DMS53 treated with DMSO at 0.1 percent for 48 hours (cell line): ENCODE measurements at regions not wholly inside any gene's neighbourhood (a gene's known extent, or its start where the extent isn't known, plus 50 kb on each side); places are given as distances from the start of the nearest gene placed in this dataset.
"Not testable (repeated sequence)": the region's sequence is repeated elsewhere in the genome, so short reads cannot be mapped to it uniquely, and the experiment has no call there.

Experiments
- DNase-seq: peaks from one replicate; lab custom pipeline; 2025; ENCODE audit not compliant: unreplicated experiment; lab: John Stamatoyannopoulos, UW

DNA sequence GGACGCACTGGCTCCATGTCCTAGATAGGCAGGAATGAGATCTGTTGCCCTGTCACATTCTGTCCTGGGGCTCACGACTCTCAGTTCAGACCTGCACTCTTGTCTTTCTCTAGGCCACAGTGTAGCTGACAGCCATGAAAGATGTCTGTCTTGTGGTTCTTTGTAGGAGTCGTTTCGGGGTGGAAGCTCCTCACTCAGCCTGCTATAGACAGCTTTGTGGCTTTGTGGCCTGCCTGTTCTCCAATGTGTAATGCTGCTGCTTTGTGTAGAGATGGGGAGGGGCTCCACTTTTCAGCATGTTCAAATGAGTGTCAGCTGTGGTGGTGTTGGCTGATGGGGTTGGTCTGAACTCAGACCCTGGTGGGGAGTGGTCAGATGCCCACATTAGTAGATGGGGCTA, 410.7 kb downstream of the ACTR3B start:
- no peak for DNase-seq

DNA sequence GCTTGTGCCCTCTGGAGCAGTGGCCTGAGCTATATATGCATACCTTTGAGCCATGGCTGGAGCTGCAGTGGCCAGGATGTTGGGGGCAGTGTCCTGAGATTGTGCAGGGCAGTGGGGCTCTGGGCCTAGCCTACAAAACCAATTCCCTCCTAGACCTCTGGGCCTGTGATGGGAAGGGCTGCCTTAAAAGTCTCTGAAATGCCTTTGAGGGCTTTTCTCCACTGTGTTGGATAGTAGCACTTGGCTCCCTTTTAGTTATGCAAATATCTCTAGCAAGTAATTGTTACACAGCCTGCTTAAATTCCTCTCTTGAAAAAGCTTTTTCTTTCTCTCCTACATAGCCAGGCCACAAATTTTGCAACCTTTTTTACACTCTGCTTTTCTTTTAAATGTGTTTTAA, 426.4 kb downstream of the ACTR3B start:
- DNase-seq: no peak

DNA sequence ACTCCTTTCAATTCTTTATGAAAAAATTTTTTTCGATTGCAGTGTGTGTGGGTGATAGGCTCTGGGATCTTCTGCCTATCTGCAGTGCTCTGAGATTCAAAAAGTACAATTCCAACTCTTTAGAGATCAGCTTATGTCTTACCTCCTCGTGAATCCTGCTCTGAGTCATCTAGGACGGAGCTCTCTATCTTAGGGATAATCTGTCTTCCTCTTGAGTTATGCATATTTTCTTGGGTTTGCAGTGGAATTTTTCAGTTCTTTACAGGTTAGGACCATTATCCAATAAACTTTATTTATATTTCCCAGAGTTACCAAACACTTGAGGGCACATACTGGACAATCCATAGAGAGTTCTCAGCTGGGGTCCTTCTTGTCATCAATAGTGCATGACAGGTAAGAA, 428.6 kb downstream of the ACTR3B start:
- no peak for DNase-seq

DNA sequence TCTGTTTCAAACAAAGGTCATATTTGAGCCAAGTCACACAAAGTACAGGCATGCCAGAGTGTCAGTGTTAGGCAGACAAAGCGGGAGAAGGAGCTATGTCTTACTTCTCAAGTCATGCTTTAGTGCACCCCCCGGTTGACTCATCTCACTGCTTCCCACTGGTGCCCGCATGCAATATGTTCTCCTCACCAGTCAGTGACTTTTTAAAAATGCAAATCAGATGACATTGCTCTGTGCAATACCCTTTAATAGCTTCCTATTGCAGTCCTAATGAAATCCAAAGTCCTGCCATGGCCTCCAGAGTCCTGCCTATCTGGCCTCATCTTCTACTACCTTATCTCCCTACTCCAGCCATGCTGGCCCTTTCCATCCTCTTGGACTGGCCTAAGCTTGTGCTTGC, 429.1 kb downstream of the ACTR3B start:
- no peak for DNase-seq

DNA sequence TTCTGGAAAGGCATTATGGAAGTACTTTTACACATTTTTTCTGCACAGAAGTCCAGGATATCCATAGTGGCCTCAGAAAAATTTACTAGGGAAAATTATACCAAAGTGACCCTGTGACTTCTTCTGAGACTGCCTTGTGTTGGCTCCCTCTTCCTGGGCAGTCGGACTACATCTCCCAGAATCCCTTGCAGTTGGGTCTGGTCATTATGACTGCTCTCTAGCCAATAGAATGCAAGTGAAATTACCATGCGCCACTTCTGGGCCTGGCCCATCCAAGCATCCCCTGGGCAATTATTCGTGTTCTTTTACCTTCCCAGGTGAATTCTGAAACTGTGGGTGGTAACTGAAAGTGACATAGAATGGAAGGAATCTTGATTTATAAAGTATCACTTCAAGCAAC, 430.9 kb downstream of the ACTR3B start:
- DNase-seq: no peak

DNA sequence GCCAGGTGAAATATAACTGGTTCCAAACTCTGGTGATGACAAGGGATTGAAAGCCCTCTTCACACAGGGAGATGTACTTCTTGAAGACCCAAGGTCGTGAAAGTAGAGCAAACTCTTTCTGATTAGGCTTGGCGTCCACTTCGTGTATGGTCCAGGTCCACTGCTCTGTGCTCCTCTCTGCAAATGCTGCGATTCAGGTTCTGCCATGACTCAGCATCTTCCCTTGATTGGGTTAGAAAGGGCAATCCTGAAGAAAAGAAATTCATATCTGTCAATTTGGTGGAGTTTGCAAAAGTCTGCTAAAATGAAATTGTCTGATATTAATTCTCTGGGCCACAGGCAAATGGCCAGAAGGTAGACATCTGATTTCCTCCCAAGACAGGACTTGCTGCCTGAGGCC, 431.4 kb downstream of the ACTR3B start:
- no peak for DNase-seq

DNA sequence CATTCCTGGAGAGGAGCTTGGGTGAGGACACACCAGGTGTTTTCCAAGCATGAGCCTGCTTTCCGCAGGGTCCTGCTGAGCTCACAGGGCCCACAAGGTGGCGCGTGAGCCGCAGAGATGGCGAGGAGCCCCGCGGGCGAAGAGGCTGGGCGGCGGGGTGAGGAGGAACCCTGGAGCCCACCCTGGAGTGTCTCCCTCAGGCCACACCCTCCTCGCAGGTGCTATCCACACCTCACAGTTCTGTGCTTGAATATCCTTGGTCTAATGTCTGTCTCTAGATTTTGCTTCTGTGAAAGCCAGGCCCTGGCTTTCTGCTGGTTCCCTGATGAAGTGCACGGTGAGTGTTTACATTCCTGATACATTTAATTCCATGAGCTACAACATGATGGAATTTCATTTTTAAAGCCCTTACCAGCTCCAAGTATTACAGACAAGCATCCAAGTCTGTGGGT, 433.6 kb downstream of the ACTR3B start:
- DNase-seq: peak; percentile 2

DNA sequence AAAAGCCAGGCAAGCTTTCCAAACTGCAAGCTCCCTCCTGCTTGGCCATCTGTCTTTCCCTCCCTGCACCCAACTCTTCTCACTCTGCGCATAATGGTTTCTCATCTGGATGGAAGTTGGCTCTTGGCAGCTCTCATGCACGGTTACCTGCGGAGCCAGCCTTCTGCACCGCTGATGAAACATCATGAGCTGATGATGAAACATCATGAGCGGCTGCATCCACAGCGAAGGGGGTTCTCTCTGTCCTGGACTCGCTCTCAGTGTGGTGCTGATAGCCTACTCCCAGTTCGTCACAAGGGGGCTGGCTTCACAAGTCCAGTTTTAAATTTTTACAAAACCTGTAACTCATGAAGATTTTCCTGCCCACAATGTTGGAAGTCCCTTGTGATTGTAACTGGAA, 457.5 kb downstream of the ACTR3B start:
- DNase-seq: no peak

DNA sequence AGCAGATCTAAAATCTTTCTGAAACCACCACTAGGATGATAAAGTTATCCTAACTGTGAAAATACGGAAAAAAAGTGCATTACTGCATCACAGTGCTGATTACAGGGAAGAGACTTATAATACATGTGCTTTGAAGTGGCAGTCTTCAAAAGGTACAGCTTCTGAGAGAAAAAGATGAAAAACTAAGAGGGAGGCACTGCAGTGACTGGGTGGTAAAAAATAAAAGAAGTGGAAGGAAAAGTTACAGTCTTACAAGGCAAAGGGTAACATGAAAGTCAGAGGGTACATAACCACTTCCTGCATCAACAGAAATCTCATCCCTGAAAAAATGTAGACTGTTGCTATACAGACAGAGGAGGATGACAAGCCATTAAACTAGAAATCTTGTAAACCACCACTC, 465.3 kb downstream of the ACTR3B start:
- DNase-seq: no peak

DNA sequence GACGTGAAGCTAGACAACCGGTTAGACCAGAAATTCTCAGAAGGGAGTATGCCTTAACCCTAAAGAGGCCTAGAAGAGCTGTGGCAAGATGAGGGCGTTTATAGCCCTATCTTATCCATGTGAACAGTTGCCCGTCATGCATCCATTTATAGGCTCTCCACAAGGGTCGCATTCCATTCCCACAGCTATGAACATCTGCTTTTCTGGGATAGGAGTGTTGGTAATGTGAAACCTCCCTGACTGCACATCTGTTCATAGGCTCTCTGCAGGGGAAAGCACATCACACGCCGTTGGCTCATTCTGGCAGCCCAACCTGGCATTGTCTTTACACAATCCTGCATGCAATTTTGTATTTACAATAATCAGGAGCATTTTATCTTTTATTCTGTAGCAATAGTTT, 485.6 kb downstream of the ACTR3B start:
- not testable (repeated sequence) for DNase-seq

DNA sequence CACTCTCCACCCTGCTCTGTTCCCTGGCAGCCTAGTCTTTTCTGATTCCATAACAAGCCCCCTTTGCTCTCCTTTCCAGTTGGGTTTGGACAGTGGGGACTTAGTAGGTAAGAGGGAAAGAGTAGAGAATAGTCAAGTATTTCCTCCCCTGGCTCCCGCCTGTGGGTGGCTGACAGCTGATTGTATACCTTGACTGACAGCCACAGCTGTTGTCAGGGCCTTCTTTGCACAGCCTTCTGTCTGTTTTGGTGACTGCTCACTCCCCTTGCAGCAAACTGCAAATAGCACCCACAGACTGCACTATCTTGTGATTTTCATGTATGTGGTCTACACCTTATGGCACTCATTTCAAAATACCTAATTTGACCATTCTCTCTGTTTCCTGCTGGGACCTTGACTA, 486.3 kb downstream of the ACTR3B start:
- DNase-seq: no peak

DNA sequence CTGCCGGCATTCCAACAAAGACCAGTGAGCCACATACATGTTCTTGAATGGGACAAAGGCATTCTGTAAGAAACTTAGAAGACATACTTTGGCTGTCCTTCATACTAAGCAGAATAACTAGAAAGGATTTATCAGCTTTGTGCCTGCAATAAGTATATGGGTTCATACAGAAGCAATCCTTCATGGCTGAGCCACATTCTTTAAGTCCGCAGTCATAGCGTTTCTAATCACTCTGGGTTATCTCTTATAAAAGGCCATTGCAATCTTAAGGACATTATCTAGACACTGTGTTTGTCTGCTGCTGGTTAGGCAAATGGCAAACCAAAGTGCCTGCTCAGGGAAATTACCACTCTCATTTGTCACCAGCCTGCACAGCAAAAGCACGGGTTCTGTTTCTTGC, 488.4 kb downstream of the ACTR3B start:
- DNase-seq: no peak

DNA sequence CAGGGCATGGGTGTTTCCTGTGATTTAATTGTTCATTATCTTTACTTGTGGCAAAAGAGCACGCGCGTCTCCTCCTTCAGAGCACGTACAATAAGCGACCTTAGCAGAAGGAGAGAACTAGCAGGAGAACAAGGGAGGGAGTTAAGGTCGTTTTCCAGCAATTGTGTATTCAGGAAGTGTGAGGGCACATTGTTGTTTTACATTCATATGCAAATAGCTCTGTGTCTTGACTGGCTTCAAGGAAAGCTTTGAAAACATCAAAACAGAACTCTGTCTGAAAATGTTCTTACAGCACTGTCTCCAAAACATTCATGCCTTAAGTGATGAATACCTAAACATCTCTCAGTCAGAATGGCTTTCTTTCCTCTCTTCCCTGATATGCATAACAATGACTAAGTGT, 499.1 kb downstream of the ACTR3B start:
- no peak for DNase-seq

DNA sequence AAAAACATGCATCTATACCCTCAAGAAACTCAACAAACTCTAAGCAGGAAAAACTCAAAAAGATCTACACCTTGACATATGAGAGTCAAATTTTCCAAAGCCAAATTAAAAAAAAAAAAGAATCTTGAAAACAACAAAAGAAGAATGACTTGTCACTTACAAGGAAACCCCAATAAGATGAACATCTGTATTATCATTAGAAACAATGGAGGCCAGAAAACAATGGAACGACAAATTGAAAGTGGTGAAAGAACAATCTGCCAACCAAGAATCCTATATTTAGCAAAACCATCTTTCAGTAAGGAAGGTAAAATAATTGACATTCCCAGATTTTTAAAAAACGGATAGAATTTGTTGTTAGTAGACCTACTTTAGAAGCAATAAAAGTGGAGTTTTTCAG, 516.8 kb downstream of the ACTR3B start:
- no peak for DNase-seq

DNA sequence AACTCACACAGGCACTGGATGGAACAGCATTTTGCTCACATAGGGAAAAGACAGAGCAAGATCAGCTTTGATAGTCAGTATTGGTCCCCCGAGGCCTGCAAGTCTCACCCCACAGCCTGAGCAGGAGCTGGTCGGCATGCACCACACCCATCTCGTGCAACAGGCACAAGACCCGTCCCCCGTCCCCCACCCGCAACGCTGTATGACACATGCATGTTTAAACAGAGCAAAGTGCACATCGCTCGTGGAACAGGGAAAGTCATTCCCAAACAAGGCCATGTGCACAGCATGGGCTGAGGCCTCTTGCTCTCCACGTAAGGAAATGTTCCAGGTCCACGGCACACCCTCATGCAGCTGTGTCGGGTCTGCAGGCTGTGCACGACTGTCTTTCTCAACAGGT, 527.2 kb downstream of the ACTR3B start:
- DNase-seq: no peak

DNA sequence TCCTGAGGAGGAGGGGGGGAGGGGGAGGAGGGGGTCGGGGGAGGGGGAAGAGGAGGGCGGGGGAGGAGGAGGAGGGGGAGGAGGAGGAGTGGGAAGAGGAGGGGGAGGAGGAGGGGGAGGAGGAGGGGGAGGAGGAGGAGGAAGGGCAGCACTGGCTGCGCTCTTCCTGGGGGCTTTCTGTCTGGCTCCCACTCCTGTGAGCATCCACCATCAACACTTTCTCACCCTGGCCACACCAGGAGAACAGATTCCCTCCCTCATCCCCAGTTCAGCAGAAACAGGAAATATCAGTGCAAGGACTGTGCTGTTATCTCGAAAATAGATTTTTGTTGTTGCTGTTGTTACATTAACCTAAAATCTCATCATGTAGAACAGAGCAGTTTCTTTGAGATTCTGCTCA, 530.5 kb downstream of the ACTR3B start:
- DNase-seq: no peak

DNA sequence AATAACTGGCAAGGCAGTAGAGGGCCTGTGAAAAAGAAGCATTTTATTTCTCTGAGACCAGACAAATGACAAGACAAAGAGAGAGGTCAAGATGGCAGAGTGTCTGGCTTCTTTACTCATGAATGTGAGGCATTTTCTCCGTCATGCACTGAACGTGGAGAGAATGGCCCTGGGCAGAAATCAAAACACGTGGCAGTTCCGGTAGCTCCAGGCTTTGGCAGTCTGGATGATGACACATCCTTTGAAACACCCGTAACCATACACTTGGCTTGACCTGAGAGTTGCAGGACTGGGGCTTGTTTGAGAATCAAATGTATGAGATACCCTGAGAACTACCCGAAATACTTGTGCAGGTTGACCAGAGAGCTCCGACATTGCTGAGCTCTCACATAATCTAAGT, 537.6 kb downstream of the ACTR3B start:
- DNase-seq: no peak

DNA sequence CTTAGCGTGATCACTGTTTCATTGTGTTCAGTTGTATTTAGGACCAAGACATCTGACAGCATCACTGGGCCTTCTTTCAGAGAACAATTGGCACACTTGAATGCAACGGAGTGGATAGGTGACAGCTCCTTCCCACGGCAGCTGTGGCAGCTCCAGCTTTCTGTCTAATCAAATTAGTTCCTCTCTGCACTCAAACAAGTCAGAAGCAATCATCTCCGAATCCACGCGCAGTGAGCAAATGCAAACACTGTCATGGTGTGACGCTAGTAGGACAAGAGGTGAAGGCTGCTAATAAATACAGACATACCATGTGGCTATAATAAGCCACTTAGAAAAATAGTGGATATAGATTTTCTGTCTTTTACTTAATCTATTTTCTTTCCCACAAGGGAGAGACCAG, 542.4 kb downstream of the ACTR3B start:
- no peak for DNase-seq

DNA sequence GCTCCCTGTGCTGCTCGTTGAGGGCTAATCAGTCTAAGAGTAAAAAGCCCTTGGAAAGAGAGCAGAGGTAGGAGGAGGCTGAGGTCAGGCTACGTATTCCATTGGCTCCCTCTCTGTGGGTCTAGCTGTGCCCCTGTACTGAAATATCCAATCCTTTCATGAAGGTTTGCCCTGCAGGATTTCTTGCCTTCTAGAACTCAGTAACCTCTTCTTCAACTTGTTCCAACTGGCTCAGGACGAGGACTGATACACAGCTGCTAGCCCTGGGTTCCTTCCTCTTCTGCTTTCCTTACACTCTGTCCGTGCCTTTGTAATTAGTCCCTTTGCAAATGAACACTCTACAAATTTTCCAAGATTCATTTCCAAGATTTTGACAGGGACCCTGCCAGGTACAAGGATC, 560.5 kb downstream of the ACTR3B start:
- no peak for DNase-seq

DNA sequence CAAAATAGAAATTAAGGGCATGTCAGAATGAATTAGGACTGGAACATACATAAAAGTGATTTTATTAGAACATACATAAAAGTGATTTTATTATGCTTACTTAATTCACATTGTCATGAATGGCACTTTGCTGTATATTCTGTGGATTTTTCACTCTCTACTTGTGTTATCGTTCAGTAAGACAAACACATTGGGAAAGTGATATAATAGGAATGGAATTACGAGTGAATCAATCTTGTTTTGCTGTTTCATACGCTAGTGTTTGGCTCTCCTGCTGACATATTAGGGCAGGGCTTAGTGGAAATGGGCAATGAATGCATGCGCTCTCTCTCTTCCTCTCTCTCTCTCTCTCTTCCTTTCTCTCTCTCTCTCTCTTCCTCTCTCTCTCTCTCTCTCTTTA, 561.1 kb downstream of the ACTR3B start:
- DNase-seq: no peak

DNA sequence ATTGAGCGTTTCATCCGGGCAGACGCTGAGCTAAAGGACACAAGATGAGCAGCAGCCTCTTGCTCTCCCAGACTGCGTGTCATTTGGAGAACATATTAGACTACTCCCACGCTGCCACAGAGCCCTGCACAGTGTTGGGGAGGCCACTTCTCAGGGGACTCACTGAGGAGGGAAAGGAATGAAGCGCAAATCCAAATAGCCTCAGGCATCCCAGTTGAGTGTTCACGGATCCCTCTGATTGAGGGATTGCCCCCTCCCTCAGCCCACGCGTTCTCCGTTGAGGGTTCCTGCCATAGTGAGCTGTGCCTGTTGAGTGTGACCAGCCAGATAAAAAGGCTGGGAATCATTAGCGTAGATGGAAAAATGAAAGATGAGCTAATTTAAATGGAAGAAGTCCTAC, 563.4 kb downstream of the ACTR3B start:
- DNase-seq: no peak

DNA sequence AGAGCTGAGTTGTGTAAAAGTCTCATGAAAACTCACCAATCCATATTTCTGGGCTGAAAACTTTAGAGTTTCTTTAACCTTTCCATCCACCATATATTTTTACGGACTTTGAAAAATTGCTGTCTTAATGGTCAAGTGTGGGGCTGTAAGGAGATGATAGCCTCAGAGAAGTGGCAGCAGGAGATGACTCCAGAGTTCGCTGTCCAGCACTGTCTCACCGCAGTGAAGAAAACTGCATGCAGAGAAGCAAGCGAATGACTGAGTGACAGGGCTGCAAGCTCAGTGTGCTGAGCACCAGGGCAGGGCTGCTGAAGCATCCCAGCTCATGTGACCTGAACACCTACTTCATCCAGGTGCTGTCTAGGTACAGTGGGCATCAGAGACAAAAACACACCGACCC, 564.5 kb downstream of the ACTR3B start:
- DNase-seq: no peak

DNA sequence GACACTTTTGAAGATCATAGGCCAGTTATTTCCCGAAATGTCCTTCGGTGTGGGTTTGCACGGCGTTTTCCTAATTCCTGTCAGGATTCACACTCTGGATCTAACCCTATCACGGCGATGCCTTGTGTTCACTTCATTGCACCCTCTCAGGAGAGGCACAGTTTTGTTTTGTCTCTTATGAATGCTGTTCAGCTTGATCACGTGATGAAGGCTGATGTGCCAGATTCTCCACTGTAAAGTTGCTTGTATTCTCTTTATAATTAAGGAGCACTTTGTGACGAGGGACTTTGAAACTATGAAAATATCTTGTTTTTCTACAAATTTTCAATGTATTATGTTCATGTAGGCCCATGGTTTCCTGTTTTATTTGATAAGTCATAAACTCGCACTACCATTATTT, 568.1 kb downstream of the ACTR3B start:
- DNase-seq: no peak

DNA sequence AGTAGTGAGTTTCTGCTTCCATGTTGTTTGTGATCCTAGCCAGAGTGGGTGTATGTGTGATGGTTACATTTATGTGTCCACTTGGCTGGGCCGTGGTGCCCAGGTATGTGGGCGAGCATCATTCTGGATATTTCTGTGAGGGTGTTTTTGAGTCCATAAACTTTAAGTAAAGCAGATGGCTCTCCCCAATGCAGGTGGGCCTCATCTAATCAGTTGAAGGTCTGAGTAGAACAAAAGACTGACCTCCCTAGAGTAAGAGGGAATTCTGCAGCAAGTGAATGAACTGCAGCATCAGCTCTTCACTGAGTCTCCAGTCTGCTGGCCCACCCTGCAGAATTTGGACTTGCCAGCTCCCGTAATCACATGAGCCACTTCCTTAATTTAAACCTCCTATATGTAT, 571.9 kb downstream of the ACTR3B start:
- DNase-seq: no peak
